Ovary (tissue), 7 donors: ENCODE measurements at regions not wholly inside any gene's neighbourhood (a gene's known extent, or its start where the extent isn't known, plus 50 kb on each side); places are given as distances from the start of the nearest gene placed in this dataset.

Experiments
- DNase-seq, 5 donors: peaks; one replicate each; pipeline ENCODE4 v3.0.0-alpha.2; 2019 to 2020
- H3K27ac ChIP-seq, 2 donors: fragments of 200-600 bp; one replicate each; pipeline versions ENCODE4 v1.5.1 to v1.8.0; 2019 to 2022
- H3K27me3 ChIP-seq: fragments of 200-600 bp; one replicate; pipeline ENCODE4 v1.8.0; 2022
- H3K36me3 ChIP-seq: fragments of 200-600 bp; sonication (generic); one replicate; pipeline ENCODE4 v1.5.1; 2019
- H3K4me1 ChIP-seq: one replicate; pipeline ENCODE4 v1.8.1; 2013; ENCODE audit warnings: mild to moderate bottlenecking, moderate library complexity; ENCODE audit not compliant: insufficient read depth
- H3K4me3 ChIP-seq: fragments of 200-600 bp; sonication (generic); one replicate; pipeline ENCODE4 v1.5.1; 2017
- H3K9me3 ChIP-seq, 2 donors: fragments of 200-600 bp in 1 of 2; sonication (generic) in 1 of 2; one replicate each; pipeline versions ENCODE4 v1.5.1 to v1.8.1; 2013 to 2019; ENCODE audit warnings: mild to moderate bottlenecking in 1 of 2, moderate library complexity in 1 of 2
- EP300 ChIP-seq: sonication (generic); formaldehyde crosslinking; IDR thresholded peaks from one replicate; pipeline ENCODE4 v1.6.1; 2017; ENCODE audit warnings: antibody characterized with exemption
- POLR2A ChIP-seq: fragments of 450-650 bp; IDR thresholded peaks from one replicate; pipeline ENCODE4 v1.6.1; 2017; ENCODE audit warnings: antibody characterized with exemption, mild to moderate bottlenecking, moderate library complexity
- WGBS, 3 donors: extraction: QIAGEN DNeasy Blood & Tissue Kit in 1 of 3; methylation state at CpG; one replicate each; pipeline versions ENCODE4 v1.1.5 to v1.1.7; 2013 to 2017; 5-methylcytosine and 5-hydroxymethylcytosine counted together
- intact Hi-C, 4 donors: fragments of 100-400 bp; cut with DNase I; formaldehyde crosslinking; loops; one replicate each; pipeline versions ENCODE4 v1.11.0 to v1.15.1; 2022 to 2023
- TF ChIP-seq, protein P1 (sequence below), 3 donors: fragments of 450-650 bp in 2 of 3; fragments of 200-600 bp in 1 of 3; IDR thresholded peaks; one replicate each; pipeline versions ENCODE4 v1.5.1 to v1.8.0; 2016 to 2022; ENCODE audit warnings: antibody characterized with exemption in 3 of 3, mild to moderate bottlenecking in 1 of 3
- donor health status: DM: no; HTN: no; CAD: no; lungs with moderate emphysema.
- donor health status: DM: no; HTN: no; CAD: no.
- donor health status: Bipolar disorder and iron deficiency.
- donor health status: DM: no; HTN: no; CAD: no.
- donor health status: DM: yes; HTN: yes; CAD: no.

DNA sequence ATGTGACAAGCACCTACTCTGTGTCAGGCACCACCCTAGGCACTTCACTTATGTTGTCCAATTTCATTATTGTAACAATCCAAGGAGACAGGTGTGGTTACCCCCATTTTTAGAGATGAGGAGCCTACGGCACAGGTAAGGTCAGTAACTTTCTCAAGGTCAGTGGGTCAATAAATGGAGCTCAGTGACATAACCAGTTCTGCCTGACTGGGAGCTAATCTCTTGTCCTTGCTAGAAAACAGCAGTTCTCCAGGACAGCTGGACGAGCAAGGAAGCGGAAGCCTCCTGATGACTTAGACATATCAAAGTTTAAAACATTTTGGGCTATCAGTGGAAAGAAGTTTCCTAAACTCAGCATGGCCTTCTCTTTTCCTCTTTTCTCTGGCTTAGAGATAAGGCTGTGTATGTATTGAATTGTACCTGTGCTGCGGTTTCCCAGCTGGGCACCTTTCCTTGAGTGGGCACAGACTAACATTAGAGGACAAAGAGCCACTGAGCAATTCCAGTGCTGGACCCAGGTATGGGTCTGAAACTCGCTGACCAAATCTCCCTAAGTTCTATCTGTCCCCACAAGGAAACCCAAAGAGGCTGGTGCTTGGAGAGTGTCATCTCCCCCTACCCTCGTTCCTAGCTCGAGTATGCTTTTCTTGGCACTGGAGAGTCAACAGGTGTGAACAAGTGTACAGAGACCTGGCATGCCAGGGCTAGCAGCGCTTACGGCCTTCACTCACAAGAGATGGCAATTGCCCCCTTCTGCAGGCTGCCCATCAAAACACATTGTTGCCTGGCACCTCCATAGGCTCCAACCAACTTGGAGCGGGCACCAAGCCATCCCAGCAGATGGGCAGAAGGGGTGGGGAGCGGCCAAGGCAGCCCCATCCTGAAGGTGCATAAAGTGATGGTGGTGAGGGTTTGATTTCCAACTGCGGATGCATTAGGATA is 456.1 kb upstream of the PROX1 start:
- Histone ChIP-seq H3K4me1 (no peaks in the 10 kb centered on the region), H3K27me3 (no peaks in the 10 kb centered on the region), H3K36me3 (no peaks in the 10 kb centered on the region), H3K9me3 (no peaks in the 10 kb centered on the region), H3K27ac (no peak overlapping the region), H3K4me3 (no peak overlapping the region)
- no peak for DNase-seq
- intact Hi-C loops: no loop called here
- TF ChIP-seq EP300 (no peak), POLR2A (no peak)
- TF ChIP-seq, protein P1, sequence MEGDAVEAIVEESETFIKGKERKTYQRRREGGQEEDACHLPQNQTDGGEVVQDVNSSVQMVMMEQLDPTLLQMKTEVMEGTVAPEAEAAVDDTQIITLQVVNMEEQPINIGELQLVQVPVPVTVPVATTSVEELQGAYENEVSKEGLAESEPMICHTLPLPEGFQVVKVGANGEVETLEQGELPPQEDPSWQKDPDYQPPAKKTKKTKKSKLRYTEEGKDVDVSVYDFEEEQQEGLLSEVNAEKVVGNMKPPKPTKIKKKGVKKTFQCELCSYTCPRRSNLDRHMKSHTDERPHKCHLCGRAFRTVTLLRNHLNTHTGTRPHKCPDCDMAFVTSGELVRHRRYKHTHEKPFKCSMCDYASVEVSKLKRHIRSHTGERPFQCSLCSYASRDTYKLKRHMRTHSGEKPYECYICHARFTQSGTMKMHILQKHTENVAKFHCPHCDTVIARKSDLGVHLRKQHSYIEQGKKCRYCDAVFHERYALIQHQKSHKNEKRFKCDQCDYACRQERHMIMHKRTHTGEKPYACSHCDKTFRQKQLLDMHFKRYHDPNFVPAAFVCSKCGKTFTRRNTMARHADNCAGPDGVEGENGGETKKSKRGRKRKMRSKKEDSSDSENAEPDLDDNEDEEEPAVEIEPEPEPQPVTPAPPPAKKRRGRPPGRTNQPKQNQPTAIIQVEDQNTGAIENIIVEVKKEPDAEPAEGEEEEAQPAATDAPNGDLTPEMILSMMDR (IDR thresholded peaks at IDR 0.05): no peak
- 82 to 83% (median 82%) methylated on average over 12 of the region's 12 CpGs for WGBS, 3 donors

DNA sequence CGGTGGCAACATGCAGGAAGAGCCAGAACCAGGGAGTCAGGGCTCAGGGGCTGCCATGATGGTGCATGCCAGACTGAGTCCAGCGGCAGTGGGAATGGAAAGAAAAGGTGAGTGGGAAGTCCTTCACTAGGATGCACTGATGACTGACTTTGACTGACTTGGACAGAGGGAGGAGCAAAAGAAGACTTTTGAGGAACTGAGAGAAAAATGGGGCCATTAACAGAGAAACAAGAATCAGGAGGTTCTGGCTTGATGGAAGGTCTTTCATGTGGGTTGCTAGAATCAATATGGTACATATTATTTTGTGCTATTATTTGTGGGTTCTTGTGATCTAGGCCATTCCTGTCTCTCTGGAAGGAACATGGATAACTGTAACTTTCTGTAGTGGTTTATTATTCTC is 454.6 kb upstream of the PROX1 start:
- Histone ChIP-seq H3K4me1 (no peaks in the 10 kb centered on the region), H3K9me3 (no peaks in the 10 kb centered on the region), H3K27me3 (no peaks in the 10 kb centered on the region), H3K4me3 (no peak overlapping the region), H3K27ac (no peak overlapping the region), H3K36me3 (no peaks in the 10 kb centered on the region)
- intact Hi-C loops: no loop called here
- TF ChIP-seq POLR2A (no peak), EP300 (no peak)
- TF ChIP-seq, protein P1 (IDR thresholded peaks at IDR 0.05): no peak
- no peak for DNase-seq
- 87 to 92% (median 90%) methylated on average over 2 of the region's 2 CpGs for WGBS, 3 donors

DNA sequence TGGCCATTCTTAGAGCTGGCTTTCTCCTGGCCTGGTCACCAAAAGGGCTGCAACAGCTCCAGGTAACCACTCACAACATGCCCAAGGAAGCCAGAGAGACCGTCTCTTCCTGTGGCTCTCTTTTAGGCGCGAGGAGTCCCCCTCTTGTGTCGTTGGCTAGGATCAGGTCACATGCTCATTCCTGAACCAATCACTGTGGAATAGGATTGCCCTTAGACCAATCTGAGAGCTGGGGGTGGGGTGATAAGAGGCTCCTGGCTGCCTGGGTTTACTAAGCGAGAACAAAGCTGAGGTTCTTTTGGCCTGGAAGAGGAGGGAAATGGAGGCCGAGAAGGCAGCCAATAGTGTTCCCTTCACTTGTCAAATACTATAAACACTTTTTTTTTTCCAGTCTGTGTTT is 452.1 kb upstream of the PROX1 start:
- intact Hi-C loops: no loop called here
- no peaks in the 10 kb centered on the region for H3K27me3 ChIP-seq
- no peaks in the 10 kb centered on the region for H3K9me3 ChIP-seq
- no peak for DNase-seq
- H3K4me3 ChIP-seq: no peak overlapping the region
- H3K27ac ChIP-seq: no peak overlapping the region
- 81 to 90% (median 88%) methylated on average over 6 of the region's 6 CpGs for WGBS, 3 donors
- no peaks in the 10 kb centered on the region for H3K36me3 ChIP-seq
- TF ChIP-seq POLR2A: no peak
- TF ChIP-seq, protein P1 (IDR thresholded peaks at IDR 0.05): no peak
- no peak for TF ChIP-seq EP300
- H3K4me1 ChIP-seq: no peaks in the 10 kb centered on the region

DNA sequence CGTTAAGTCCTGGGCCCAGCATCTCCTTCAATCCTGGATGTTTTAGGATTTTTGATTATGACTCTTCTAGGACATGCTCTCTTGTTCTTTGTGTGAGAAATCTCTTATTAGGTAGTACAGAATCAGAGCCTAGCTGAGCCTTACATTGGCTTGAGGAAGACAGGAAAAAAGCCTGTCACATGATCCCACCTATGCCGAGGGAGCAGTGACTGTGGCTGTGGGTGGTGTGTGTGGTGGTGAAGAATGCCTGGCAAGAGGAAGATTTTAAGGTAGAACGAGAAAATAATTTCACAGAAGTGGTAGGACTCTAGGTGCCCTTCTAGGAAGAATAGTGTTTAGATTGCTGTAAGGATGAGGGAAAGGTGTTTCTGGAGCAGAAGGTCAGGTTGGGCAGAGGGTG is 449.5 kb upstream of the PROX1 start:
- Histone ChIP-seq H3K27ac (no peak overlapping the region), H3K4me3 (no peak overlapping the region), H3K36me3 (no peaks in the 10 kb centered on the region), H3K27me3 (no peaks in the 10 kb centered on the region), H3K4me1 (no peaks in the 10 kb centered on the region), H3K9me3 (no peaks in the 10 kb centered on the region)
- TF ChIP-seq EP300 (no peak), POLR2A (no peak)
- TF ChIP-seq, protein P1 (IDR thresholded peaks at IDR 0.05): no peak
- intact Hi-C loops: no loop called here
- no peak for DNase-seq
- 54 to 60% (median 56%) methylated on average over 3 of the region's 3 CpGs for WGBS, 3 donors
